G401.6 (cell line): ENCODE measurements at regions not wholly inside any gene's neighbourhood (a gene's known extent, or its start where the extent isn't known, plus 50 kb on each side); places are given as distances from the start of the nearest gene placed in this dataset.

ENCODE experiments used
- FAIRE-seq: peaks from 2 replicates; lab custom pipeline; 2012; peaks lifted over from hg19 to GRCh38; lab: Jason Lieb, UNC

DNA sequence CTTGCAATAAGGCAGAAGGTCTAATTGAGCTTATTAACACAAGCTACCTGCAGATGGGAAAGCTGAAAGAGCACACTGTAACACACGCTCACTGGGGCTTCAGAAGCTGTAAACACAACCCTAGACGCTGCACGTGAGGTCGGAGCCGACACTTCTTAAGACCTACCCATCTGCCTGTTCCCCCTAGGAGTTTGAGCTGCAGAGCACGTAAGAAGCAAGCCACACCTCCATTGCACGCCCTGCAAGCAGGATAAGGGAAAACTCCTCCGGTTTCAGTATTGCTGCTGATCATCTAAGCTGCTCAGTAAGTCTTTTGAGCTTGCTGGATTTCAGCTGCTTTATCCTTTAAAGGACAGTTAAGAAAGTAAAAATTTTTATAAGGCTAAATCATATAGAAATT is 244.0 kb upstream of the ZWINT start:
- FAIRE-seq = no peak

DNA sequence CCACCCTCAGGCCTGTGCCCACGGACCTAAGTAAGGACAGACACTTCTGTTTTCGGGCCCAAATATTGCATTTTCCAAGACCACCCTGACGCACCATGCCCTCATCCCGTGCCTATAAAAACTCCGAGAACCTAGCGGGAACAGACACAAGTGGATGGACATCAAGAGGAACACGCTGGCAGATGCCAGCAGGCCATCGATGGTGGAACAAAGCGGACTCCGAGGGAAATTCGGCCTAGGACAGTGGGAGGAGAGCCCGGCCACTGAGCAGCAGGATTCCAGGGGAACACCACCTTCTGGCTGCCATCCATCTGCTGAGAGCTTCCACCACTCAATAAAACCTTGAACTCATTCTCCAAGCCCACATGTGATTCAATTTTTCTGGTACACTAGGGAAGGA is 243.6 kb upstream of the ZWINT start:
- no peak for FAIRE-seq

DNA sequence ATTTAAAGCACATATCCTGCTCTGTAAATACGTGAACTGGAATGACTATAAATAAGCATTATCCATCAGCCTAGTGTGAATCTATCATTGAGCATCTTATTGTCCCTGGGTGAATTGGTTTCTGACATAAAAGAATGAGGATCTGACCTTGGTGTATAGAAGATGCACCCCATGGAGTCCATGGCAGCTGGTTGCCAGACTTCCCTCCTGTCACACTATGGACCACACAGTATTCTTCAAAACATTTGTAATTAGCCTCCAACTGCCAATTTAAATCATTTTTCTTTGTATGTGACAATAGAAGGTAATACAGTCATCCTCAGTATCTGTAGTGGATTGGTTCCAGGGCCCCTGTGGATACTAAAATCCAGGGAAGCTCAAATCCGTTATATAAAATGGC is 238.1 kb upstream of the ZWINT start:
- FAIRE-seq = no peak

DNA sequence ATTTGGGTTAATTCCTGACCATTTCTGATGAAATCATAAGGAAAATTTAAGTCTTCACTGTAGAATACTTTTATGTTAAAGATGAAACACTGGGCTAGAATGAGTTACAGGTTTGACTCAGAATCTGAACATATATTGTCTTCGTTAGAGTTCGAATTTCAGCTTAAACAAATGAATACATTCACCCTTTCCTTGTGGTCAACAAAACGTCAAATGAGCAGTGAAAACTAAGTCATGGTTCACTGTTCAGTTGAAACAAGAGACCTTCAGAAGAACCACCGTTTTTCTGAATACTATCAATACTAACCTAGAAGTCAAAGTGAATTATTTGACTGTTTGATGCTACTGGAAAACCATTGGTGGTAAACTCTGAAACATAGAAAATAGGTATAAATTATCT is 235.2 kb upstream of the ZWINT start:
- no peak for FAIRE-seq

DNA sequence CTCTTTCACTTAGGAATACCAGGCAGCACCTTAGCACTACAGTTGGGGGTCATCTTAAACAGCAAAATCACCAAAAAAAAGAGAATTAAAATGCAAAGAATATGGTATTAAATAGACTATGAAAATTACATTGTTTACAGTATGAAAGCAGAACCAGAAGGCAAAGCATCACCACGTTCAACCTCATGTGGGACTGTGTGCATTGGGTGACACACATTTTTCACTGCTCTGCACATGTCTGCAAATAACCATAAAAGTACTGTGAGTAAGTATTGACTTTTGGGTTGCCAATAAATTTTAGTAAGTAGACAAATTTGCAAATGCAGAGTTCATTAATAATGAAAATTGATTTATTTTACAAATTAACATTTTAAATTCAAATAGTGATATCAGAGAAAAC is 232.1 kb upstream of the ZWINT start:
- no peak for FAIRE-seq

DNA sequence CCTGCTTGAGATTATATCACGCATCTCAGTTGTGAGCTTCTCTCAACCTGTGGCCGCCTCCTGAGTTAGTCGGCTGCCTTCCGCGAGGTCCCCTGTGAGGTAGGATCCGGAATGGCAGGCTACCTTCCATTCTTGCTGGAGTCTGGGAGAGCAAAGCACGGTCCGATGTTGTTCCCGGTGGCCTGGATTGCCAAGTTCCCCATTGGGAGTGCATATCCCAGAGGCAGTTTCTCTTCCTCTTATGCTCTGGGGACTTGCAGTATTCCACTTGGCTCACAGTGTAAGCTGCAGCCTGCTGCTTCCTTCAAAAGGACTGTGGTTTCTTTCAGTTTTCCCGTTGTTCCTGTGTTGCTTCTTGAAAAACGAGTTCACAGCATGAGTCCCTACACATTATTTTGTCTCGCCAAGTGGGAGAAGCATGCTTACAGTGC is 225.4 kb upstream of the ZWINT start:
- no peak for FAIRE-seq

DNA sequence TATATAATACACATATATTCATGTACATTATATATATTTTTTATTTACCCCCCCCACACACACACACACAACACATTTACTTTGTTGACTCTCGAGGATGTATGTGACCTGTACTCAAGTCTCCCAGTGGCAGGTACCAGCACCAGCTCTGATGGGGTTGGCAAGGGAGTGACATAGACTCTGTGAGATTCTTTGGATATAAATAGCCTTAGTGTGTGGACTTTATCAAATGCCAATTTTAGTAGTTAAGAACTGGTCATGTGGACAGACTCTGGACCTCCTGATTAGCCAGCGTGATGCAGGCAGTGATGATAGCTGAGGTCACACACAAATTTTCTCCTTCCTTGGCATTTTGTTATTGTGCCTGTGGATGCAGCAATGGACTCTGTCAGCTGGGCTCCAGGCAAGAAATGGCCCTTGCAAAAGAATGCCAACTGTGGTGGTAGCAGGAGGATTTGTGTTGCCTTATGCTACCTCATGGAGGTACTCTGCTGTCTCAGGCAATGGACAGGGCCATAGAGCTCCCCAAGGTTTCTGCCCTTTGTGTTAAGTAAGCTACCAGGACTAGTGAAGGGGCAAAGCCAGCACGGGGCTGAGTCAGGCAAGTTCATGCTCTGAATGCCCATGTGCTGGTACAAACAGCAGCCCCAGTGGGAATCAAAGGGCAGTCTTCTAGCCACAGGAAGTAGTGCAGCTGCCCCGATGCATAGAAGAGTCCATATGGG is 224.6 kb upstream of the ZWINT start:
- no peak for FAIRE-seq

DNA sequence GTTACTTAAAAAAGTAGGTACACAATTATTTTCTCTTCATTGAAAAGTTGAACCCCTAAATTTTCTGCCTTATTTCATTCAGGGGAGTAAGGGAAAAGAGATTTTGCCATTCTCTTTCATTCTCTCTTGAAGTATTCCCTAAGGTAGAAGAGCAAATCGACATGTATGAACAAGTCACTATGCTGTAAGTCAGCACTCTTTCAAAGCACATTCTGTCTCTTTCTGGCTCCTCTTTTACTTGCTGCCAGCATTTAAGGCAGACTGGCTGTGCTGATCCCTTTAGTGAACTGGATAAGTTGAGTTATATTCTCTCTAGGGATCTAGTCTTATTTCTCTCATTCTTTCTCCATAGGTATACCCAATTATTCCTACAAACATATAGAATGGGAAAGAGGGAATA is 222.3 kb upstream of the ZWINT start:
- no peak for FAIRE-seq

DNA sequence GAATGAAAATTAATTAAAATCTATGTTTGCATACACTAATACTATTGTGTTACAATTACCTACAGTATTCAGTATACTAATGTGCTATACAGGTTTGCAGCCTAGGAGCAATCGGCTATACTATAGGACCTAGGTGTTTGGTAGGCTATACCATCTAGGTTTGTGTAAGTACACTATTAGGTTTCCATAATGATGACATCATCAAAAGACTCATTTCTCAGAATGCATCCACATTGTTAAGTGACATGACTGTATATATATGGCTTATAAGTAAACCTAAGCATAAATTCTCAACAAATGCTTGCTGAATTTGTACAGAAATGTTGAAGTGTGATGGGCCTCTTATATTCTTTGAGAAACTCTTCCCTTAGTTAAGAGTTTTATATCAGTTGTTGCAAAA is 206.5 kb upstream of the ZWINT start:
- no peak for FAIRE-seq

DNA sequence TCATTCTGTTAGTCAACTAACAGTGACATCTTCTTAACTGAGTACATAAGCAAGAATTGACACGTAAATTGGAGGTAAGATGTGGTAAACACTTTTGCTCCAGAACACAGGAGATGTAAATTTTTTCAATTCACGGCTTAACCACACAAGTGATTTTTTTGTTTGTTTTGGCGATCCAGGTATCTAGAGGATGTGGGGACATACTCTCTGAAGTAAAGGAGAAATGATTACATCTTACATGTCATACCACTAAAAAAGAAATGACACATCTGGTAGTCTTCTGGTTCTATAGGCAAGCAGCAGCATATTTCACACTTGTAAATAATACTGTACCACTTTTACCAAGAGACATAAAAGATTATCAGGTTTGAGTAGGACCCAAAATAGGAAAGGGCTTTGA is 200.3 kb upstream of the ZWINT start:
- FAIRE-seq = no peak

DNA sequence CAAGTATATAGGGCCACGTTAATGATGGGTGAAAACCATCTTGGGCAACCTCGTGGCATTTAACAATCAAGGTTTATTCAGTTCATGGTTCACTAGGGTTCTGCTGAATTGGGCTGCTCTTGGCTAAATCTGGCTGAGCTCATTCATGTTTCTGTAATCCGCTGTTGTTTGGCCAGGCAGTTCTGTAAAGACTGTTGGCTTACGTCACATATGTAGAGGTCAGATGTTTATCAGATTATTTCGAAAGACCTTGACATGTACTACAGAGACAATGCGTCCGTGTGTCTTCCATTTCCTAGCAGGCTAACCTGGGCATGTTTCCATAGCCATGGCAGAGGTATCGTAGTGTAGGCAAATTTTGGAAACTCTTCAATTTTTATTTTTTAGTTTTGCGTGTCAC is 190.0 kb upstream of the ZWINT start:
- FAIRE-seq = no peak

DNA sequence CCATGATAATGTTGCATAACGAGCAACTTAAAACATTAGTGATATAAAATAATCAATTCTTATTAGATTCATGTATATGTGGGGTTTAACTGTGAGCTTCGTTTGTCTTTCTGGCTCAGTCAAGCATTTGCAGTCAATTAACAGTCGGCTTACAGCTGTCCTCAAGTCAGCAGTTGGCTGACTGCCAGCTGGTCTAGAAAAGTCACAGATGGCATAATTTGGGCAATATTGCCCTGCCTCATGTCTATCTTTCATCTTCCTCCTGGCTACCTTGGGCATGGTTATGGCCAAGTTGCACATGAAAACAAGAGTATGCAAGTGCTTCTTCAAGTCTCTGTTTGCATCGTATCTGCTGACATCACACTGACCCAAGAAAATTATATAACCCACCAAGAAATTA is 186.1 kb upstream of the ZWINT start:
- no peak for FAIRE-seq

DNA sequence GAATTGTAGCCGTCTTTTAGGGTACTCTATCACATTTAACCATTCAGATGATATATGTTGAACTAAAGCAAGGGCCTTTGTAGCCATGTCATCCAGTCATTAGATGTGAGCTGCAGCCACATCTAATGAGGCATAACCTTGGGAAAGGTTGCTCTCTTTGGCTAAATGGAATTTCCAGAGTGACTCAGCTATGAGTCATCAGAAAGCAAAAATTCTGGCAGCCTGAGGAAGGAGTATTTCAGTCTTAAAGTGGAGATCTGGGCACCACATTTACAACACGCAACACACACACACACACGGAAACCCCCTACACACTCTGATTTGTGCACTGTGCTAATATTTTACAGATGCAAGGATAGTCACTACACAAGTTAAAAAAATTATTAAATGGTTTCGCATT is 176.9 kb upstream of the ZWINT start:
- no peak for FAIRE-seq

DNA sequence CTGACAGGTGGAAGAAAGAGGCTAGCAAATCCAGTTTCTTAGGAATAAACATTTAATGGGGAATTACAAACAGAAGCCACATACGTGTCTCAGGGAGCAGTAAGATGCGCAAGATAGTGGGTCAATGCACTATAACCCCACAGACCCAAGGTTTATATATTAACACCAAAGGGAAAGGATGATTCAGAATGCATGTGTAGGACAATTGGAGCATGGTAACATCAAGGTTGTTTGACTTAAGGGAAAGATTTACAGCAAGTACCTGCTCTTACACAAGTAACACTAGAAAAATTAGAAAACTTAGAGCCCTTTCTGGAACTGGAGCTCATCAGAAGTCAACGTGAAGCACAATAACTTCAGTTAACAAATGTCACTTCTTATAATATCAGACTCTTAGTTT is 161.1 kb upstream of the ZWINT start:
- no peak for FAIRE-seq

DNA sequence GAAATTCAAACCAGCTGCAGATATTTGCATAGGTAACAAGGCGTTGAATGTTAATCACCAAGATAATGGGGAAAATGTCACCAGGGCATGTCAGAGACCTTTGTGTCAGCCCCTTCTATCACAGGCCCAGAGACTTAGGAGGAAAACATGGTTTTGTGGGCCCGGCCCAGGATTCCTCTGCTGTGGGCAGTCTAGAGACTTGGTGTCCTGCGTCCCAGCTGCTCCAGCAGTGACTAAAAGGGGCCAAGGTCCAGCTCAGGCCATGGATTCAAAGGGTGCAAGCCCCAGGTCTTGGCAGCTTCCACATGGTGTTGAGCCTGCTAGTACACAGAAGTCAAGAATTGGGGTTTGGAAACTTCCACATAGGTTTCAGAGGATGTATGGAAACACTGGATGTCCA is 147.5 kb upstream of the ZWINT start:
- FAIRE-seq = no peak

DNA sequence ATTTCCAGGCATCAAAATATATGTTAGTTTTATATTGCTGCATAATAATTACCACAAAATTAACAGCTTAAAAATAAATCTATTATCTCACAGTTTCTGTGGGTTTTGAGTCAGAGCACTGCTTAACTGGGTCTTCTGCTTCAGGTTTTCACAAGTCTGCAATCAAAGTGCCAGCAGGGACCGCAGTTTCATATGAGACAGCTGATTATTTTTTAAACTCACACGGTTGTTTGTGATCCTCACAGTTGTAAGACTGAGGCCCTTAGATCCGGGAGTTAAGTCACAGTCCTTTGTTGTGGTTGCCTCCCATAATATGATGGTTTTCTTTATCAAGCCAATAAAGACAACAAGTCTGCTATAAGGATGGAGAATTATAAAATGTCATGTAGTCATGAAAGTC is 146.0 kb upstream of the ZWINT start:
- no peak for FAIRE-seq

DNA sequence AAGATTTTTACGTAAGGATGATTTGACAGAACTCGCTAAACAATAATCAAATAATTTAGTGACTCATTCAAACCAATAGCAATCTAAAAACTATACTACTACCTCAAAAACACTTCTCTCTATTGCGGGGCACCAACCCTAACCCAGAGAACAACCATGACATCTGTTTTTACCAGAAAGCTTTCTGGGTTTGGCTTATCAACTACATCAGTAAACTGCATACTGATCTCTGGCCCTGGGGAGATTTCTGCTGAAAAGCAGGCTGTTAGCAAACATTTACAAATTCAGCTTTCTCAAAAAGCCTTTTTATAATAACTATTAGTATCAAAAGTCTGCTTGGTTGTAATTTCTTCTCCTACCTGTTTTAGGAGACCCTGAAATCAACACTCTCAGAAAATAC is 144.5 kb upstream of the ZWINT start:
- FAIRE-seq = no peak

DNA sequence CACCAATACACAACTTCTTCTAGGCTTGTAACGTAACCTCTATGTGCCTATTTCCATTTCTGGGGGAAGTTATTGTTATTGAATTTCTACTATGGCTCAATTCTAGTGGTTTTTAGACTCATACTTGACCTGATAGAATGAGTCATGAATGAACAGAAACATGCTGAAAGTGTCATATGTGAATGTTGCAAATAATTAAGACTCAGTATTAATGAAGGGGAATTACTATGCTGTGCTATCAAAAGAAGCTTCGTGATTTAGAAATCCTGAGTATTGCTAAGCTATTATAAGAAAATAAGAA is 135.1 kb upstream of the ZWINT start:
- no peak for FAIRE-seq

DNA sequence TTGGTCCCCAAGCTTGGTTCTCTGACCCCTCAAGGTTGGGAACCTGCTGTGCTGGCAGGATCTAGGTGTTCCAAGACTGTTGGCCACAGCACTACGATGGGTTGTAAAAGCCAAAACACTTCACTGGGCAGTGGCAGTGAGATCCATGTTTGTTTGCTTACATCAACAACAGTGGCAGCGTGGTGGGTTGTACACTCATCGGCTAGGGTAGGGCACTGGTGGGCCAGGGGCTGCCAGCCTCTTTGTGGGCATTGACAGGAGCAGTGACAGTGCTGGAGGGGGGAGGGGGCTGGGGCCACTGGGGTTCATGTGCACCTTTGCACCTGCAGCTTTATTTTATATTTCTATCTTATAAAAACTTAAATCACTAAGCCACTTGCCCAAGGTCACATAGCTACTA is 126.7 kb upstream of the ZWINT start:
- FAIRE-seq = no peak

DNA sequence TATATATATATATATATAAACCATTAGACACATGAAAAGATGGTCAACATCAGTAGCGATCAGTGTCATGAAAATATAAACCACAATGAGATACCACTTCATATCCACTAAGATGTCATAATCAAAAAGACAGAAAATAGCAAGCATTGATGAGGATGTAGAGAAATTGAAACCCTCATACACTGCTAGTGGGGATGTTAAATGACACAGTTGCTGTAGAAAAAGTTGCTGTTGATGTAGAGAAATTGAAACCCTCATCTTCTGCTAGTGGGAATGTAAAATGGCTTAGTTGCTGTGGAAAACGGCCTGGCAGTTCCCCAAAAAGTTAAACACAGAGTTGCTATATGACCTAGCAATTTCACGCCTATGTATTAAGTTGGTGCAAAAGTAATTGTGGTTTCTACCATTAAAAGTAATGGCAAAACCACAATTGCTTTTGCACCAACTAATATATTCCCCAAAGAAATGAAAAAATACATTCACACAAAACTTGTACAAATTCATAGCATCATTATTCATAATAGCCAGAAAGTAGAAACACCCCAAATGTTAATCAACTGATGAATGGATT is 120.5 kb upstream of the ZWINT start:
- no peak for FAIRE-seq

DNA sequence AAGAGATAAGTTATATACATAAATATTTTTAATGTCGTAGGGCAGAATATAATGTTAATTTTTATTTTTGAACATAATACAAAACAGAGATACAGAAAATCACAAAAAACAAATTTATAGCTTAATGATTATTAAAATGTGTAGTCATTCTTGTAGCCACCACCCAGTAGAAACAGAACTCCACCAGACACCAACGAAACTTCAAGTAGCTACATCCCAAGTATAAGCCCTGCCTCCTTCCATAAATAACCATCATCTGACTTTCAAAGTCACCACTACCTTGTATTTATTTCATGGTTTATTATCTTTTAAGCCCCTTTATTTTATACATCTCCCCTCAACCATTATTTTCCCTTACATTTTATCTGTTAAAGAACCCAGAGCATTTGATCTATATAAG is 111.9 kb upstream of the ZWINT start:
- FAIRE-seq = no peak

DNA sequence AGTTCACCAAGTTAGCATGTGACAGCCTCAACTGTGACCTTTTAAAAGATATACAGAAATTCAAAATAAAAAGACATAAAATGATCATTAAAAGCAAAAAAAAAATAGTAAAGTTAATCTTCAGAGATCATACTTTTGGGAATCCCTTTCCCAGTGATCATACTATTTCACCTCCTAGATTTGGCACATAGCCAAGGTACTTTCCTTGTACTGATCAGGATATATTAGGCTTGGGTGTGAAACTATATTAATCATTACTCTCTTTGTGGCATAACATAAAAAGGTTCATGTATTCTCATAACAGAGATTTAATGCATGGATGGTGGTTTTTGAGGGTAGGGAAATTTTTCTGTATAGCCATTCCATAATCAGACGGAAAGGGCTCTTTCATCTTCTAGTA is 109.6 kb upstream of the ZWINT start:
- no peak for FAIRE-seq

DNA sequence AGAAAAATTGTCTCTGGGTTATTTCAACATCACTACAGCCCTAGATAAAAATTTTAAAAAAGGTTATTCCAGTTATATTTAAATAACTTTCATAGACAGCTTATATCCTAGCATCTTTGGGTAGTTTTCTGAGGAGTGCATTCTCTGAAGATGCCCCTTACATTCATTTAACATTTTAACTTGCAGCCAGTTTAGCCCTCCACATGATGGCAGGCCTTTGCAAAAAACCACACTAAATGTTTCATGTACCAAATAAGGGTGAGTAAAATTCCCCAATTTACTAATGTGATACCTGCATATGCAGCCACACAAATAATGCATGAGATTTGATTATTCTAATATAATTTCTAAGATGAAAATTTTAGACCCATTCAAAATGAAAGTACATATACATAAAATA is 108.4 kb upstream of the ZWINT start:
- FAIRE-seq = no peak

DNA sequence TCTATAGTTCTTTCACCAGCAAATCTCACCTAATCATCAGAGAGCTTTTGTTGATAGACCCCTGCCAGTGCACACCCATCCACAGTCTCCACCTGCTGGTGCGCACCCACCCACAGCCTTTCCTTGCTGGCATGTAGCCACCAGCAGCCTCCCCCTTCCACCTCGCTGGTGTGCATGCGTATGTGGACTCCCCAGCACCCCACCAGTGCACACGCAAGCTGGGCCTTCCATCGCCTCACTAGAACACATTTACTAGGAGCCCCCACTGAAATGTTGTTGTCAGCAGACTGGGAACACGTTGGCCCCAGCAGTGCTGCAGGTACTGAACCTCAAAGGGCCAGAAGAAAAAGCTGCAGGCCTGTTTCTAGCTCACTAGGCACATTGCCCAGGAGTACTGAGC is 104.9 kb upstream of the ZWINT start:
- no peak for FAIRE-seq

DNA sequence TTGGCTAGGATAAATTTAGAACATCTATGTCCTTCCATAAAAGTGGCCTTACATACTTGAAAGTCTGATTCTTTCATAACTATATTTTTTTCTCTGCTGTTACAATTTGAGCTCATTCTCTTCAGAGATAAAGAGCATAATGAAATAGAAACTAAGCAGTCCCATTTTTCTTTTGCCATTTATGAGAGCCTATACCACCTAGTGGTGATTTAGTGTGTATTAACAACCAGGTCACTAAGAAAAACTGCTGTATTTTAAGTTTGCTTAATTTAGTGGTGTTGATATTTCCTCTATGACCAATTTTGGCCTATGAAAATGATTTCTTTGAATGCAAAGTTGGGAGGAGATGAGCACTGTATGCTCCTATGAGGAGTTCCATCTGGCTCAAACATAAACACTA is 88.7 kb upstream of the ZWINT start:
- FAIRE-seq = no peak
